ENCODE measurements at regions not wholly inside any gene's neighbourhood (a gene's known extent, or its start where the extent isn't known, plus 50 kb on each side); places are given as distances from the start of the nearest gene placed in this dataset.

GRCh38 chr5:98700730-98701129 lies 72.7 kb upstream of the RGMB start:
- DNase-seq (ENCODE audit: insufficient read length, low spot score) = no peak
- TF ChIP-seq POLR2A (IDR thresholded peaks at IDR 0.05; ENCODE audit: low read depth, low read length) = no peak
- no peak for TF ChIP-seq TAF1 (IDR thresholded peaks at IDR 0.05; ENCODE audit: low read depth, low read length)
- no peak for TF ChIP-seq PAX5 (IDR thresholded peaks at IDR 0.05; ENCODE audit: insufficient read depth, low read length, severe bottlenecking)
- TF ChIP-seq POLR2AphosphoS5 (IDR thresholded peaks at IDR 0.05; ENCODE audit: low read depth, low read length) = no peak
- no peak for TF ChIP-seq SPI1 (IDR thresholded peaks at IDR 0.05; ENCODE audit: low read depth, low read length)
- TF ChIP-seq POU2F2 (IDR thresholded peaks at IDR 0.05; ENCODE audit: low read depth, low read length) = no peak
- no peak for FAIRE-seq

GRCh38 chr5:98705841-98706240 lies 67.6 kb upstream of the RGMB start:
- FAIRE-seq = no peak
- DNase-seq (ENCODE audit: insufficient read length, low spot score) = no peak
- TF ChIP-seq POLR2A (IDR thresholded peaks at IDR 0.05; ENCODE audit: low read depth, low read length) (no peak), SPI1 (IDR thresholded peaks at IDR 0.05; ENCODE audit: low read depth, low read length) (no peak), TAF1 (IDR thresholded peaks at IDR 0.05; ENCODE audit: low read depth, low read length) (no peak), POLR2AphosphoS5 (IDR thresholded peaks at IDR 0.05; ENCODE audit: low read depth, low read length) (no peak), POU2F2 (IDR thresholded peaks at IDR 0.05; ENCODE audit: low read depth, low read length) (no peak)

- no peak for FAIRE-seq
Measured at GRCh38 chr5:98709681-98710080, 63.8 kb upstream of the RGMB start.

GRCh38 chr5:98713027-98713426 lies 60.4 kb upstream of the RGMB start:
- TF ChIP-seq POLR2A (IDR thresholded peaks at IDR 0.05; ENCODE audit: low read depth, low read length) (no peak), PAX5 (IDR thresholded peaks at IDR 0.05; ENCODE audit: insufficient read depth, low read length, severe bottlenecking) (no peak), POU2F2 (IDR thresholded peaks at IDR 0.05; ENCODE audit: low read depth, low read length) (no peak), TAF1 (IDR thresholded peaks at IDR 0.05; ENCODE audit: low read depth, low read length) (no peak), SPI1 (IDR thresholded peaks at IDR 0.05; ENCODE audit: low read depth, low read length) (no peak)
- DNase-seq (ENCODE audit: insufficient read length, low spot score) (no peak), FAIRE-seq (no peak)

More at GRCh38 chr5:98709681-98710080, 63.8 kb upstream of the RGMB start:
- no peak for TF ChIP-seq POU2F2 (IDR thresholded peaks at IDR 0.05; ENCODE audit: low read depth, low read length)
- TF ChIP-seq SPI1 (IDR thresholded peaks at IDR 0.05; ENCODE audit: low read depth, low read length) = no peak
- no peak for TF ChIP-seq PAX5 (IDR thresholded peaks at IDR 0.05; ENCODE audit: insufficient read depth, low read length, severe bottlenecking)
- no peak for TF ChIP-seq POLR2AphosphoS5 (IDR thresholded peaks at IDR 0.05; ENCODE audit: low read depth, low read length)
- TF ChIP-seq TAF1 (IDR thresholded peaks at IDR 0.05; ENCODE audit: low read depth, low read length) = no peak
- no peak for TF ChIP-seq POLR2A (IDR thresholded peaks at IDR 0.05; ENCODE audit: low read depth, low read length)
- no peak for DNase-seq (ENCODE audit: insufficient read length, low spot score)

GRCh38 chr5:98713856-98714255 lies 59.6 kb upstream of the RGMB start:
- FAIRE-seq (no peak), DNase-seq (ENCODE audit: insufficient read length, low spot score) (no peak)
- TF ChIP-seq PAX5 (IDR thresholded peaks at IDR 0.05; ENCODE audit: insufficient read depth, low read length, severe bottlenecking) = no peak

GRCh38 chr5:98714710-98715288 lies 58.7 kb upstream of the RGMB start:
- TF ChIP-seq TAF1 (IDR thresholded peaks at IDR 0.05; ENCODE audit: low read depth, low read length) = no peak
- no peak for TF ChIP-seq POU2F2 (IDR thresholded peaks at IDR 0.05; ENCODE audit: low read depth, low read length)
- no peak for TF ChIP-seq POLR2A (IDR thresholded peaks at IDR 0.05; ENCODE audit: low read depth, low read length)
- no peak for TF ChIP-seq POLR2AphosphoS5 (IDR thresholded peaks at IDR 0.05; ENCODE audit: low read depth, low read length)
- no peak for TF ChIP-seq PAX5 (IDR thresholded peaks at IDR 0.05; ENCODE audit: insufficient read depth, low read length, severe bottlenecking)
- no peak for TF ChIP-seq SPI1 (IDR thresholded peaks at IDR 0.05; ENCODE audit: low read depth, low read length)
- no peak for DNase-seq (ENCODE audit: insufficient read length, low spot score)
- FAIRE-seq = no peak

GRCh38 chr5:98721231-98721928 lies 52.1 kb upstream of the RGMB start:
- DNase-seq (ENCODE audit: insufficient read length, low spot score) (no peak), FAIRE-seq (no peak)
- TF ChIP-seq TAF1 (IDR thresholded peaks at IDR 0.05; ENCODE audit: low read depth, low read length) (no peak), SPI1 (IDR thresholded peaks at IDR 0.05; ENCODE audit: low read depth, low read length) (no peak), POLR2A (IDR thresholded peaks at IDR 0.05; ENCODE audit: low read depth, low read length) (no peak), POLR2AphosphoS5 (IDR thresholded peaks at IDR 0.05; ENCODE audit: low read depth, low read length) (no peak), POU2F2 (IDR thresholded peaks at IDR 0.05; ENCODE audit: low read depth, low read length) (no peak), PAX5 (IDR thresholded peaks at IDR 0.05; ENCODE audit: insufficient read depth, low read length, severe bottlenecking) (no peak)

- TF ChIP-seq POU2F2 (IDR thresholded peaks at IDR 0.05; ENCODE audit: low read depth, low read length) (no peak), POLR2A (IDR thresholded peaks at IDR 0.05; ENCODE audit: low read depth, low read length) (no peak), PAX5 (IDR thresholded peaks at IDR 0.05; ENCODE audit: insufficient read depth, low read length, severe bottlenecking) (no peak)
- FAIRE-seq = no peak
- DNase-seq (ENCODE audit: insufficient read length, low spot score) = no peak
Measured at GRCh38 chr5:98722188-98722587, 51.3 kb upstream of the RGMB start.

GRCh38 chr5:98723061-98723460 lies 50.4 kb upstream of the RGMB start:
- no peak for TF ChIP-seq POLR2A (IDR thresholded peaks at IDR 0.05; ENCODE audit: low read depth, low read length)
- TF ChIP-seq TAF1 (IDR thresholded peaks at IDR 0.05; ENCODE audit: low read depth, low read length) = no peak
- TF ChIP-seq POU2F2 (IDR thresholded peaks at IDR 0.05; ENCODE audit: low read depth, low read length) = no peak
- no peak for TF ChIP-seq SPI1 (IDR thresholded peaks at IDR 0.05; ENCODE audit: low read depth, low read length)
- no peak for TF ChIP-seq PAX5 (IDR thresholded peaks at IDR 0.05; ENCODE audit: insufficient read depth, low read length, severe bottlenecking)
- TF ChIP-seq POLR2AphosphoS5 (IDR thresholded peaks at IDR 0.05; ENCODE audit: low read depth, low read length) = no peak
- DNase-seq (ENCODE audit: insufficient read length, low spot score) (no peak), FAIRE-seq (no peak)
